HG03354 (cell line): ENCODE measurements at regions not wholly inside any gene's neighbourhood (a gene's known extent, or its start where the extent isn't known, plus 50 kb on each side); places are given as distances from the start of the nearest gene placed in this dataset.
"Not testable (repeated sequence)": the region's sequence is repeated elsewhere in the genome, so short reads cannot be mapped to it uniquely, and the experiment has no call there.

Source experiments
- ATAC-seq: cut with Tn5 transposase; IDR thresholded peaks from one replicate; pipeline ENCODE4 v1.9.1; 2021; ENCODE audit warnings: mild to moderate bottlenecking; ENCODE audit not compliant: unreplicated experiment, poor library complexity, severe bottlenecking

DNA sequence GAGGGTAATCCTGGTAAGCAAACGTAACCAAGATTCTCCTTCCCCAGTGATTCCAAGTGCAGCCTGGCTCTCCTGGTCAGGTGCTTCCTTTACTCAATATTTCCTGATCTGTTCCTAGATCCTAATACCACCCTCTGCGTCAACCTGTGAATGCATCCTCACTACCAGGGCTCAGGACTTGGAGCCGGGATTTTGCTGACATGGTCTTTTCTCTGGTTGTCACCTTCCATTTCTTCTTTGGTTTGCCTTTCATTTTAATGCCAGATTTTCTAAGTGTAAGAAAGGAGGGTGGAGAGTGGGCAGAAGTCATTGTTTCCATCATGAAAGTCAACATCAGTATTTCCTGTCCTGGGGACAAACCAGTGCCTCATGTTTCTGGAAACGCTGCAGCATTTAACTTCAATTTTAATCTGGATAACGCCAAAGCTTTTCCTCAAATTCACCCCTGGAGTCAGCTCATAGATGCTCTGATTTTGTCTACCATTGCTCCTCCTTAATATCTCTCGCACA, 210.4 kb upstream of the ZNF32 start:
- no peak for ATAC-seq

DNA sequence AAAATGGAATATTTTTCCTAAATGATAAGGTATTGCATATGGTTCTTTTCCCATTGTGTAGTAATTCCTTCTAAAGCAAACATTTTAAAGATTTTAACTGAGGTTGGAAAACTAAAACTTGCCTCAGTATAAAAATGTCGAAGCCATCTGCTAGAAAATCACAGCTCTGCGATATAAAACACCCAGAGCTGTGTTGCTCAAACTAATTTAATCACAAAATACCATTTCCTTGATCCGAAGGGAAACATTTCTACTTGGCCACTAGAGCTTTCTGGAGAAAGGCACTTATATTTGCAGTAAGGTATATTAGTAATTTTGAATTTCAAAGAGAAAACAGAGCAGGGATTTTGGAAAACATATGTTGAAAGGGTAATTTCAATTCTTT, 209.2 kb upstream of the ZNF32 start:
- no peak for ATAC-seq

DNA sequence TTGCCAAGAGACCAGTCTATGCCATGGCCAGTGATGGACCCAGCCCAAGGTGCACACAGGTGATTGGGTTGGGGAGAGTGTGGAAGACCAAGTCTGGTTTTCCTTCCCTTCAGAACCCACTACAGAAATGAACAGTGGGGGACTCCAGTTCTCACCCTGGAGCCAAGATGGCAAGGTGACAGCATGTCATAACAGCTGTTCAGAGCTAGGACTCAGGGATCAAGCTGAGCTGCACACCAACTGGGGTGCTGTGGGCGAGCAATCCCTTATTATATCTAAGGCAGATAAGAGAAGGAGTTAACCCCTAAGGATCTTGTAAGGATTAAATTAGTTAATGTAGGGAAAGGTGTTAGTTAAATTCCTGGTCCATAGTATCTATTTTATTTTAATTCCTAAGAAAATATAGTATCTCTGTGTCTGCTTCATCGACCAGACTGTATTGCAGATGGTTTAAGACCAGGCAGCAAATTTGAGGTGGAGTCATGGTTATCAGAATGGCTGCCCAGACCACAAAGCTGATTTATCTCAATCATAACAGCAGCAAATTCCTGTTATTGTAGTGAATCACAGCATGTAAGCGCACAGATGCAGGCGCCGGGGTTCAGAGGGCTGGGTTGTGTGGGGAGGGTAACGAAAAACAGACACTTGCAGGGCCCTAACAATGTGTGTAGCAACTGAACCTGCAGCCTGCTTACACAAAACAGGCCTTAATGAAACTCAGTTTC, 208.7 kb upstream of the ZNF32 start:
- ATAC-seq = no peak

DNA sequence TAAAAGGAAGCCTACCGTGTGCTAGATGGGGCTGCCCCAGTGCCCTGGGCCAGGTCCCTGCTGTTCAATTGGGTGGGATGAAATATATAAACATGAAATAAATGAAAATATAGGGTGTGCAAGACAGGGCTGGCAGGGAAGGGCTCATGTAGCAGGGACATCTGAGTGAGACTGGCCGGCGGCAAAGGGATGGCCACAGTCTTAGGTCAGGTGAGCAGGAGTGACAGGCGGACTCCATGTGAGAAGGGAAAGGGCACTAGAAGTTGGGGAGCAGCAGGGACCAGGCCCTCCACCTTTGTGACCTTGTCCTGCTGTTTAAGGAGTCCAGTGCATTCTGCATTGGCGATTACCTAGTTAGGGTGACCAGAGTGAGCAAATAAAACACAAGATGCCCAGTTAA, 207.6 kb upstream of the ZNF32 start:
- no peak for ATAC-seq

DNA sequence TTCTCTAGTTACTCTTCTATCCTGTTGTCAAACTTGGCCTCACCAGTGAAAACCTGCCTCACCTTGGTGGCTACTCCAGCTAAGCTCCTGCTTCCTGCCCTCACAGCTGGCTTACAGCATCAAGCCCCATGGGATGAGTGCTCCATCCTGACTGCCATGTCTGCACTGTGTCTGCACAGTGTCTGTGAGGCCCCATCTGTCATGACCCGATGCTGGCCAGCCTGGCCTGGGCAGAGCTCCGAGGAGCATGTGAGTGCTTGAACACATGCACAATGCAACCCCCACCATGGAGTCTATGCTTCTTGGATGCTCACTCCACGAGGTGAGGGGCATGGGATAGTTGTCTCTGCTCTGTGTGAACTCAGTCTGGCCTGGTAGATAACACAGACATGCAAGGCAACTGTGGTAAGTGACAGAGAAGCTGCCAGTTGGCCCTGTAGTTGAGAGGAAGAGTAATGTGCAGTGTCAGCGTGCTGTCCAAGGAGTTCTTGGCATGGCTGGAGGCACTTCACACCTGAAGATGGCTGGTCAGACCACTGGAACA, 207.1 kb upstream of the ZNF32 start:
- no peak for ATAC-seq

DNA sequence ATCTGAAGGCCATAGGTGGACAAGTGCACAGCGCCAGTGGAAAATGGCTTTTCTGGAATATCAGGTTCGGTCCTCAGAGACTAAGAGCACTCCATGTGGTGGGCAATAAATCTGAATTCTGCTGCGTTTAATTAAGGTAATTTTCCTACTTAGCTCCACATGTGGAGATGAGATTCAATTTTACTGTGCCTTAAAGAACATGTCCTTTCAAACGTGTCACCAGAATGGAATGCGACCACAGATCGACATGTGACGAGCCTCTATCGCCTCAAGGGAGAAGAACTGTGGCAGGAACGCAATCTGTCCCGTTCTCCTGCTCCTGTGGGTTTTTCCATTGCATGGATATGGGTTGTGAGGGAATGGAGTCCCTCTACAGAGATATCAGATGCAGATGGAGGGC, 205.3 kb upstream of the ZNF32 start:
- no peak for ATAC-seq

DNA sequence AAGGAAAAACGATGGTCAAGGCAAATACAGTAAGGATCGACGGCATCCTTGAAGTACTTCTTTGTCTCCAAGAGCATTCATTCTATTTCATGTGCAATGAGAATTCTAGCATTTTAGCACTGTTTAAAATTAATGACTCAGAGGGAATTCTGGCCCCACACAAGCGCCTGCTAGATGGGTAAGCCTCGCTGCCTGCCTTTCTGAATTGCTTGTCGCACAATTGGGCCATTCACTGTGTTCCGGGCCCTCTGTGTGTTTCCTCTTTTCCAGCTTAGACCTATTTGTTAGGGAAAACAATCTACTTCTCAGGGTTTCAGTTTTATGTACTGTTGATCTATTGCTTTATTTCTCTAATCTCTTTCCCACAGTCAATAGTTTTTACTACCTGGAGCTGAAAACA, 204.7 kb upstream of the ZNF32 start:
- ATAC-seq = no peak

DNA sequence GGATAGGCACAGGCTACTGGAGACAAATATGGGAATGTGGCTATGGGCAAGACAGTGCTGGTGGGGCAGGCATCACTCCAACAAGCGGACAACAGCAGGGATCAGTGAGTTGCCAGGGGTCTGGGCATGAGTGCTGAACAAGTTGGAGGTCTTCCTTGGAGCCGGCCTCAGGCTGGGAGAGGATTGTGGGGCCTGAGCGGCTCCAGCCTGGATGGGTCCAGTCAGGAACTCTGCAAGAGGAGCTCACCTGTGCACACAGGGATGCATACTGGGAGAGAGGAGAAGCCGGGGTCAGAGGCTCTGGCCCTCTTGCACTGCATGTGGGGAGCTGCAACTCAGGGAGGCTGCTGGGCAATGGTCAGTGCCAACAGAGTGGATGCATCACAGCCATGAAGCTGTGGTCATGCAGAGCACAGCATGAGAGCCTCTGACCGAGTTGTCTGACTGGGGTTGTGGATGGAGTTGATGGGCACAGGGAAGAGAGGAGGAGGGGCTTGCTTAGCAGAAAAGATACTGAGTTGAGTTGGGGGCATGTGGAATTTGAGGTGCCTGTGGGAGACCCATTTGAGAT, 204.0 kb upstream of the ZNF32 start:
- ATAC-seq = no peak

DNA sequence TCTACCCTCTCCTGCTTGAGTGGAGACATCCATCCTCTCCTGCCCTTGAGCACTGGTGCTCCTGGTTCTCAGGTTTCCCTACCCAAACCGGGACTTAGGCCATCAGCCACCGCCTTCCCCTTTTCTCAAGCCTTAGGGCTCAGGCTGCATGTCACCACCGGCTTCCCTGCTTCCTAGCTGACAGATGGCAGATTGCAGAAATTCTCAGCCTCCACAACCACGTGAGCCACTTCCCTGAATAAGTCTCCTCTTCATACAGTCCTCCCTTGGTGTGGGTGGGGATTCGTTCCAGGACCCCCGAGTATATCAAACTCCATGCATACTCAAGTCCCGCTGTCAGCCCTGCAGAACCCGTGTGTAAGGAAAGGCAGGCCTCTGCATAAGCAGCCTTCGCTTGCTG, 203.5 kb upstream of the ZNF32 start:
- no peak for ATAC-seq

DNA sequence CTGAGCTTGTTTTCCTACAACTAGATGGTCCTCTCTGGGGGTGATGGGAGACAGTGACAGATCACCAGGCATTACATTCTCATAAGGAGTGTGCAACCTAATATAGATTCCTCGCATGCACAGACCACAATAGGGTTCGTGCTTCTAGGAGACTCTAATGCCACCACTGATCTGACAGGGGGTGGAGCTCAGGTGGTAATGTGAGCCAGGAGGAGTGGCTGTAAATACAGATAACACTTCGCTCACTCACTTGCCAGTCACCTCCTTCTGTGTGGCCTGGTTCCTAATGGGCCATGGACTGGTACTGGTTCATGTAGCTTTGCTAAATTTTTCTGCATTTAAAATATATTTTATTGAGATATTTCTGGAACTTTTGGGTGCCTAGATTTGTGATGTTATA, 202.3 kb upstream of the ZNF32 start:
- no peak for ATAC-seq

DNA sequence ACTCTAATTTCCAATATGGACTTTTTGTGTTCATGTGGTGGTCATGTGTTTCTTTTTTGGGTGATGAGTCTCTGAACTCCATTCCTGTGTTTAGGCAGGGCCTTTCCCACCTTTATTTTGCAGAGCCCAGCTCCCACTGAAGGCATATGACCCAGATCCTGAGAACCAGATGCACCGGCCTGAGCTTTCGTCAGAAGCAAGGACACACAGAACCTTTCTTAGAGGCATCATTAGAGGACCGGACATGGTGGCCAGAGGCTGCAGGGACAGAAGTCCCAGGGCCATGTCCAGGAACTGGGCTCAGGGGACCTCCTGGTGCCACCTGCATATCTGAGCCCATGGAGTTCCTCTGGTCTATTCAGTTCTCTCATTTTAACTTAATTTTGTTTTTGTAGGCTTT, 200.9 kb upstream of the ZNF32 start:
- no peak for ATAC-seq

DNA sequence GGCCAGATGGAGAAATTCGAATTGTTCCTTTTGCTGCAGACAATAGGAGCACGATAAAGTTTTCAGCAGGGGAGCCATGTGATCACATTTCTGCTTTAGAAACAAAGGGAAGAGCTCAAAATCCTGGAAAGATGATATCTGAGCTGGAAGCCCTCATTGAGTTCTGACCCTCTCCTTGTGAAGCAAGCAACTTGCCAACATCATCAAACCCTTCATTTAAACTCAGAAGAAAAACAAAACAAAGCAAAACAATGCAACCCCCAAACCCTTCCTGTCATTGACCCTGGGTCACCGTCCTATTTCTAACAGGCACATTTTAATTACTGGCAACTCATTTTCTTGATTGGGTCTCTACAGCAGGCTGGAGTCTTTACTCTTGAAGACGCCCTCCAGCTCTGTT, 198.3 kb upstream of the ZNF32 start:
- no peak for ATAC-seq

DNA sequence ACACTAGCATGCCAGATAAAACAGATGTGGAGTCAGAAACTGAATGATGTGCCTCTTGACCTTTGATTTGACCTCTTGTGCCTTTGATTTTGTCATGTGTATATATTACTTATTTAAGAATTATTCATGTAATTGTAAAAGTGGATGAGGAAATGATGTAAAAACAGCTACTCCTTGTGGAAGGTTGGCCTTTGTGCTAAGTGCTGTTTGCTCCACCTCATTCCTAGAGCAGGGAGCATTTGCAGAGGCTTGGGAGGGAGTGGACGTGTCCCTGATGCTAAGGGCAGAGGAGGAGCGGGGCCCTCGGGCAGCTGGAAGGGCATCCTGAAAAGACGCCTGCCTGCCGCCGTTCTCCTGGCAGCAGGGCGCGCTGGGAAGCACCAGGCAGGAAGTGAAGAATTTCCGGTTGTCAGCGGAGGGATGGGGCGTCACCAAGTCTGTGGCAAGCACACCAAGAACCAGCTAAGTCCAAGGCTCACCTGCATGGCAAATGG, 197.6 kb upstream of the ZNF32 start:
- ATAC-seq = no peak

DNA sequence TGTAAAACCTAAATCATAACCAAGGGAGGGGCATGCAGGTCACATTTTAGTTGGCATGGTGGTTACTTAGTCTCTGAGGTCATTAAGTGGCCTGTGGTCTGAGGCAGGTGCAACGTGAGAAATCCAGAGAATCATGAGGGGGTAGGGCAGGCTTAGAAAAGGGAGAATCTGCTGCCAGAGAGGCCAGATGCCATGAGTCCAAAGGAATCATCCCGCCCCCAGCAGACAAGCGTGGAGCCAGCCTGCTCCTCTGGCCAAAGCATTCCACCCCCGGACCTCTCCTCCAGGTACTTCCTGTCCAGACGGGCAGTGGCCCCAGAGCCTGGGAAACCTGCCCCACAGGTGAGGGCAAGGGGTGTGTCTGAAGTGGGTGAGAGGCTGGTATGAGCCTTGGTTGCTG, 196.4 kb upstream of the ZNF32 start:
- ATAC-seq = no peak

DNA sequence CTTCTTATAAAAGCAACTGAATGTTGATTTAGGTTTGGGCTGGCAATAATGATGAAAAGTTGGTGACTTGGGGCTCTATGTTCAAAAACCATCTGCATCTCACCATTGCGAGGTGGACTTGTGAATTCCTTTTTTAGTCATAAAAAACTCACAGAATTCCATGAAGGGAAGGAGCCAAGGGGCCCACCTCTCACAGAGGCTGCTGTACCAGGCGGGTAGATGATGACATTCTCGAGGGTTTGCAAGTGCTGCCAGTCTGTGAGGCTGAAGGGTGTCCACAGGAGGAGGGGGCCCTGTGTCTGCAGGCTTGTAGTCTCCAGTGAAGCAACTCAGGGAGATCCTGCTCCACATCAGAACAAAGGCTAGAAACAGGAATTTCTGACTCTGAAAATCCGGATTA, 195.5 kb upstream of the ZNF32 start:
- ATAC-seq = no peak

DNA sequence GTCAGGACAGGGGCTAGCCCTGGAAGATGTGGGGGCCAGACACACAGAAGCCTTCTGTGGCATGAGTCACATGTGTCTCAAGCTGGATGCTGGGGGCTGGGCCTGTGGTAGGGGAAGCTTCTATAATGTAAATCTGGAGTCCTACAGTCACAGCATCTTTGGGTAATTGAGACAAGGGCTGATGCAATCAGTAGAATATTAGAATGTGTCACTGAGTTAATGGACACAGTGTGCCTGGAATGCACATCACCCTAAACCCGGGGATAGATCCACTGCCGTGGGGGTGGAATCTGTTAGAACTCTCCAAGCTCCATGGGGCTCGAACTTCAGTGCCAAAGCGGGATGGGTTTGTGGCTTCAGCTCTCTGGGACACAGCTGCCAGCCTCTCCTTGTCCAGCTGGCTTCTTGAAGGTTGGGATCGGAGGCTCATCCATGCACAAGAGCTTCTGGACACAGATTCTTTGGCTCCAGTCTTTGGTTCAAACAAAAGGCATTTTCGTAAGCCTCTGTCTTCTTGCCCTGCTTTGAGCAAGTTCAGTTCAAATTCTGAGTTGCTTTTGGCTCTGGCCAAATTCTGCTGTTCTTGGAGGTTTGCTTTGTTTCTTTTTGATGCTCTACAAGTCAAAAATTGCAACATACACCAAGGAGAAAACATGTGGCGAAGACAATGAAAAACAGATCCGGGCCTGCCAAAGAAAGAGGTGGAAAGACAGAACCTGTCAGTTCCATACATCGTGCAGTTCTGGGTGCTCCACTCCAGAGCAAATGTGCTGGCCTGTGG, 194.8 kb upstream of the ZNF32 start:
- ATAC-seq = no peak

DNA sequence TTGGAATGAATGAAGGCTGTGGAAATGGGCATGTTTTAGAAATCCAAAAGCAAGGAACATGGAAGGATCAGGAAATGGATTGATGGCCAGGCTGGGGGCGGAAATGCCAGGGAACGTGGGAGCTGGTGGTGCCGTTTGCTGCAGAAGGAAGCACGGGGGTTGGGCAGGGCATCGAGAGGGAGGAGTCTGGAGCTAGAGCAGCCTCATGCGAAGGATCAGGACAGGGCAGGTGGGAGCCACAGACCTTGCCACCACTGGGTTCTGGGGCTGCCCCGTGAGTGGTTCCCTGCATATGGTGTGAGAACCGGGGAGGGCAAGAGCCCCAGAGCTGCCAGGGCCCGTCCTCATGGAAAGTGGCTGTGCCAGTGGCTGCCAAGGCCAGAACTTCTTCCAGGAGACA, 193.8 kb upstream of the ZNF32 start:
- ATAC-seq = no peak

DNA sequence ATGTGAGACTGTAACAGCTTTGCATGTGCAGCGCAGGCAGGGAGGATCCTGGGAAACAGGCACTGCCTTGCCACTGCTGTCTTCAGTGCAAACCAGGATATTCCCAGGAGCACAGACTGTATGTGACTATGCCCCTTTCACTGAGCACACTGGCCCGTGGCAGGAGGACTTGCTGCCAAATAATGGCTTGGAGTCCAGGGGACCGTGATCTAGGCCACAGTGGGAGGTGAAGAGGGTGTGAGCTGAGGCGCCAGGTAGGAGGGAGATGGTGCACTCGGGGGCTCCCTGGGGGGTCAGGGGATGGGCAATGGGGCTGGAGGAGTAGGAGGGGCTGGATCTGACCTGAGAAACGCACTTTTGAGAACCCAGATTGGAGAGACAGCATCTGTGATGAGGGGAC, 193.4 kb upstream of the ZNF32 start:
- no peak for ATAC-seq

DNA sequence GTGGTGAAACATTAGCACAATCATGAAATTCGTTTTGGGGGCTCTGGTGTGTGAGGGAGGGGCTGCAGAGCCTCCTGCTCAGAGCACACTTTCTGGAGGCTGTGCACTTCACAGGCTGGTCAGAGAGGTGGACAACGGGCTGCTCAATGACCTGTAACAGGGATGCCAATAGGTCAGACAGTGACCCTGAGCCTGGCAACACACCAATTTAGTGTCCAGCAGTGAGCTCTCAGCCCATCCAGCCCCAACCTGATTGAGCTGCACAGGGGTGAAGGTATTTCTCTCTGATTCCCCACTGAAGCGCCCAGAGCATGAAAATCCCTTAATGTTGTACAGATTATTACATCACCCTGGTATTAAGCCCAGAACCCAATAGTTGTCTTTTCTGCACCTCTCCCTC, 191.3 kb upstream of the ZNF32 start:
- ATAC-seq = no peak

DNA sequence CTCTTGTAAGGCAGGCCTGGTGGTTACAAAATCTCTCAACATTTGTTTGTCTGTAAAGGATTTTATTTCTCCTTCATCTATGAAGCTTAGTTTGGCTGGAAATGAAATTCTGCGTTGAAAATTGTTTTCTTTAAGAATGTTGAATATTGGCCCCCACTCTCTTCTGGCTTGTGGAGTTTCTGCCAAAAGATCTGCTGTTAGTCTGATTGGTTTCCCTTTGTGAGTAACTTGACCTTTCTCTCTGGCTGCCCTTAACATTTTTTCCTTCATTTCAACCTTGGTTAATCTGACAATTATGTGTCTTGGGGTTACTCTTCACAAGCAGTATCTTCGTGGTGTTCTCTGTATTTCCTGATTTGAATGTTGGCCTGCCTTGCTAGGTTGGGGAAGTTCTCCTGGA, 186.1 kb upstream of the ZNF32 start:
- not testable (repeated sequence) for ATAC-seq

DNA sequence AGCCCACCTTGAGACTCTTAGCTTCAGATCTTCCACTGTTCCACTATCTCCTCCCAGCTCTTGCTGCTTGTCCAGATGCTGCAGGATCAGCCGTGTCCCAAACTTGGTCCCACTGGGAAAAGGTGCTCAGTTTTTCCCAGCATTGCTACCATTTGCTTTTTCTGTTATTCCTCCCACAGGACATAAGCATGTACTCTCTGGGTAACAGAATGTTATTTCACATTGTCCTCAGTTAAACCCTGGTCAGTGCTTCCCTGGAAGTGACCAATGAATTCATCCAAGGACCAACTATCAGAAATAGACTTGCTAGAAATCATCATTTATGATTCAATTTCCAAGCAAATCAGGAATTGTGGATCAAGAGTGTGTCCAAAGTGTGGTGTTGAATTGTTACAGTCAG, 179.2 kb upstream of the ZNF32 start:
- ATAC-seq = no peak
